ENCODE measurements at regions not wholly inside any gene's neighbourhood (a gene's known extent, or its start where the extent isn't known, plus 50 kb on each side); places are given as distances from the start of the nearest gene placed in this dataset.

DNA sequence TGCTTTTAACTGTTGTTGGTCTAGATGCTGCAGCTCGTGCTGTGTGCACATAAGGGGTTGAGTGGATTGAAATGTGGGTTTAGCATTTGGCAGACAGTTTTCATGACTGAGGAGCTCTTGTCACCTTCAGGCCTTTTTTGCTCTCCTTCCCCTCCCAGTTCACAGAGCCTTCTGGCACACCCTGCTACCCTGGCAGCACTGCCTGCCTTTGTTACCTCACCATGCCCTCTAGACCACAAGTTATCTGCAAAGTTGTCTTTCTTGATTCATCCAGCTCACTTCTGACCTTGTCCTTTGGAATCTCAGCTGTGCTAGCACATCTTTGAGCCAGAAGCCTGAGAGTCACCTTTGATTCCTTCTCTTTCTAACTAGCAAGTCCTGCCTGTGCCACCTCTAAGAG, 348.9 kb upstream of the ZFP64 start:
- H3K4me3 ChIP-seq (ENCODE audit: low read length) = no peak overlapping the region
- no peaks in the 10 kb centered on the region for H3K27me3 ChIP-seq (ENCODE audit: control insufficient read depth in 1 of 2, insufficient read depth in 2 of 2, low read length in 2 of 2)
- Mint-ChIP-seq H3K4me3 (no peak overlapping the region), H3K36me3 (ENCODE audit: low read depth) (no peaks in the 10 kb centered on the region), H3K4me1 (ENCODE audit: low read depth) (no peaks in the 10 kb centered on the region), H3K27me3 (no peaks in the 10 kb centered on the region), H3K27ac (no peak overlapping the region), H3K9me3 (peaks cover 3% of the 10 kb centered on the region)
- no peaks in the 10 kb centered on the region for H3K4me1 ChIP-seq (ENCODE audit: insufficient read depth, low read length)
- DNase-seq (no peak), ATAC-seq (ENCODE audit: poor library complexity) (no peak)
- ChIA-PET POLR2A (no interaction called here), CTCF (no interaction called here)
- no peak overlapping the region for H3K27ac ChIP-seq (ENCODE audit: low read depth in 1 of 2, low read length in 2 of 2)
- H3K36me3 ChIP-seq (ENCODE audit: insufficient read depth, low read length) = no peaks in the 10 kb centered on the region
- TF ChIP-seq, protein P1, sequence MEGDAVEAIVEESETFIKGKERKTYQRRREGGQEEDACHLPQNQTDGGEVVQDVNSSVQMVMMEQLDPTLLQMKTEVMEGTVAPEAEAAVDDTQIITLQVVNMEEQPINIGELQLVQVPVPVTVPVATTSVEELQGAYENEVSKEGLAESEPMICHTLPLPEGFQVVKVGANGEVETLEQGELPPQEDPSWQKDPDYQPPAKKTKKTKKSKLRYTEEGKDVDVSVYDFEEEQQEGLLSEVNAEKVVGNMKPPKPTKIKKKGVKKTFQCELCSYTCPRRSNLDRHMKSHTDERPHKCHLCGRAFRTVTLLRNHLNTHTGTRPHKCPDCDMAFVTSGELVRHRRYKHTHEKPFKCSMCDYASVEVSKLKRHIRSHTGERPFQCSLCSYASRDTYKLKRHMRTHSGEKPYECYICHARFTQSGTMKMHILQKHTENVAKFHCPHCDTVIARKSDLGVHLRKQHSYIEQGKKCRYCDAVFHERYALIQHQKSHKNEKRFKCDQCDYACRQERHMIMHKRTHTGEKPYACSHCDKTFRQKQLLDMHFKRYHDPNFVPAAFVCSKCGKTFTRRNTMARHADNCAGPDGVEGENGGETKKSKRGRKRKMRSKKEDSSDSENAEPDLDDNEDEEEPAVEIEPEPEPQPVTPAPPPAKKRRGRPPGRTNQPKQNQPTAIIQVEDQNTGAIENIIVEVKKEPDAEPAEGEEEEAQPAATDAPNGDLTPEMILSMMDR (IDR thresholded peaks at IDR 0.05) = no peak
- intact Hi-C loops (cut with DNase I, micrococcal nuclease) = no loop called here
- H3K9me3 ChIP-seq (ENCODE audit: control insufficient read depth in 1 of 2, insufficient read depth in 1 of 2, low read length in 2 of 2) = peaks cover 0 to 3% of the 10 kb centered on the region in 2 experiments

DNA sequence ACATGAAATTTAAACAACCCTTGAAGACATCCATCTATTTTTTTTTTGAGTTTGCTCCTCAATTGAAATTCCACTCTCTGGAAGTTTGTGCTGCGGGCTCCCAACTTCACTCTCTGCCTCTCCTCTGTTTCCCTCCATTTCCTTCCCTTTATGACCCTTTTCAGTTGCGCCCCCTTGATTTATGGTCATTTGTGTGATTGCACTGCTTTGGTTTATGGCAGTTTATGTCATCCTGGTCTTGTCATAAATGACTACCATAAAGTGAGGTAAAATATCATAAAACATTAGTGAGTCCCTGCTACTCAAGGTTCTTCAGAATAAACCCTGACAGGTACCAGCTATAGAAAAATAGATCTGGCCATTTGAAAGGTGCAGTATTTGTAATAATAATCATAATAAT, 348.3 kb upstream of the ZFP64 start:
- Histone ChIP-seq H3K36me3 (ENCODE audit: insufficient read depth, low read length) (no peaks in the 10 kb centered on the region), H3K27ac (ENCODE audit: low read depth in 1 of 2, low read length in 2 of 2) (no peak overlapping the region), H3K4me1 (ENCODE audit: insufficient read depth, low read length) (no peaks in the 10 kb centered on the region), H3K9me3 (ENCODE audit: control insufficient read depth in 1 of 2, insufficient read depth in 1 of 2, low read length in 2 of 2) (peaks cover 0 to 3% of the 10 kb centered on the region in 2 experiments), H3K27me3 (ENCODE audit: control insufficient read depth in 1 of 2, insufficient read depth in 2 of 2, low read length in 2 of 2) (no peaks in the 10 kb centered on the region), H3K4me3 (ENCODE audit: low read length) (no peak overlapping the region)
- H3K27ac Mint-ChIP-seq = no peak overlapping the region
- no peak overlapping the region for H3K4me3 Mint-ChIP-seq
- TF ChIP-seq, protein P1 (IDR thresholded peaks at IDR 0.05) = no peak
- POLR2A ChIA-PET = no interaction called here
- H3K27me3 Mint-ChIP-seq = no peaks in the 10 kb centered on the region
- H3K36me3 Mint-ChIP-seq (ENCODE audit: low read depth) = no peaks in the 10 kb centered on the region
- no peak for ATAC-seq (ENCODE audit: poor library complexity)
- CTCF ChIA-PET = no interaction called here
- no peaks in the 10 kb centered on the region for H3K4me1 Mint-ChIP-seq (ENCODE audit: low read depth)
- intact Hi-C loops (cut with DNase I, micrococcal nuclease) = no loop called here
- DNase-seq = no peak
- H3K9me3 Mint-ChIP-seq = no peaks in the 10 kb centered on the region

DNA sequence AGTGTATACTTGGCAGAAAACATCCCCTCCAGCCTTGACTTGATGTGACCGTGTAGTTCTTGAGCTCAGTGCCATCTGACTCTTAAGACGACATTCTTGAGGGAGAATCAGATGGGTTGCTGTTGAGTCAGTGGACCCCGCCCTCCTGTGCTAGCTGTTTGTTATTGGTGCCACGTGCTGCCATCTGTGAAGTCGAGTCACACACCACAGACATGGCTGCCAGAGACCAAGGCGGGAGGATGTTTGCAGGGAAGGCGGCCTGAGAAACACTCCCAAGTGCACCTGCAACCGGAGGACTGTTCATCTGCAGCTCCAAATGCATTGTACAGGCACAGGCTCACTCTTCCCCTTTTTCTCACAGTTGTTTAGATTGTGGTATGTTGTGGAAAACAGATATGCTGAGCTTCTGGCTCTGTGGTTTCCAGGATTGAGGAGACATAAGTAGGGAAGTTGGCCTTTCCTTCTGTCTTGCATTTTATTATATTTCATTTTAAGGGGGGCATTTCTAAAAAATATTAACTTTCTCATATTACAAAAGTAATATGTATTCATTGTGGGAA, 345.3 kb upstream of the ZFP64 start:
- Mint-ChIP-seq H3K27ac (no peak overlapping the region), H3K9me3 (no peaks in the 10 kb centered on the region), H3K27me3 (no peaks in the 10 kb centered on the region), H3K4me1 (ENCODE audit: low read depth) (no peaks in the 10 kb centered on the region), H3K4me3 (no peak overlapping the region), H3K36me3 (ENCODE audit: low read depth) (no peaks in the 10 kb centered on the region)
- ChIA-PET POLR2A (no interaction called here), CTCF (no interaction called here)
- intact Hi-C loops (cut with DNase I, micrococcal nuclease) = no loop called here
- DNase-seq (no peak), ATAC-seq (ENCODE audit: poor library complexity) (no peak)
- H3K4me3 ChIP-seq (ENCODE audit: low read length) = no peak overlapping the region
- H3K27ac ChIP-seq (ENCODE audit: low read depth in 1 of 2, low read length in 2 of 2) = no peak overlapping the region
- TF ChIP-seq, protein P1 (IDR thresholded peaks at IDR 0.05) = no peak
- peaks cover 0 to 3% of the 10 kb centered on the region in 2 experiments for H3K9me3 ChIP-seq (ENCODE audit: control insufficient read depth in 1 of 2, insufficient read depth in 1 of 2, low read length in 2 of 2)
- H3K36me3 ChIP-seq (ENCODE audit: insufficient read depth, low read length) = no peaks in the 10 kb centered on the region
- no peaks in the 10 kb centered on the region for H3K27me3 ChIP-seq (ENCODE audit: control insufficient read depth in 1 of 2, insufficient read depth in 2 of 2, low read length in 2 of 2)
- H3K4me1 ChIP-seq (ENCODE audit: insufficient read depth, low read length) = no peaks in the 10 kb centered on the region
